ENCODE measurements at regions not wholly inside any gene's neighbourhood (a gene's known extent, or its start where the extent isn't known, plus 50 kb on each side); places are given as distances from the start of the nearest gene placed in this dataset.

- DNase-seq (ENCODE audit: low read depth in 2 of 2): no peak
- TF ChIP-seq CTCF (IDR thresholded peaks at IDR 0.05; ENCODE audit: low read depth, low read length): no peak
- H3K4me3 ChIP-seq (replicated peaks in 1 of 2; ENCODE audit: low read depth in 2 of 2, low read length in 2 of 2): no peak overlapping the region
Measured at GRCh38 chr10:90440870-90441269, 417.0 kb downstream of the HTR7 start.

DNA sequence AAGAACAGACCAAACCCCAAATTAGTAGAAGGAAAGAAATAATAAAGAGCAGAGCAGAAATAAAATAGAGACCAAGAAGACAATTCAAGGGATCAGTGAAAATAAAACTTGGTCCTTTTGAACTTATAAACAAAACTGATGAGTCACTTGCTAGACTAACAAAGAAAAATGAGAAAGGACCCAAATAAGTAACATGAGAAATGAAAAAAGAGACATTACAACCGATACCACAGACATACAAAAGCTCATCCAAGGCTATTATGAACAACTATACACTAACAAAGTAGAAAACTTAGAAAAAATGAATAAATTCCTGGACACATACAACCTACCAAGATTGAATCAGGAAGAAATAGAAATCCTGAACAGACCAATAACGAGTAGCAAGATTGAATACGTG lies 414.5 kb downstream of the HTR7 start:
- no peak overlapping the region for H3K4me3 ChIP-seq (replicated peaks in 1 of 2; ENCODE audit: low read depth in 2 of 2, low read length in 2 of 2)
- TF ChIP-seq CTCF (IDR thresholded peaks at IDR 0.05; ENCODE audit: low read depth, low read length): no peak
- DNase-seq (ENCODE audit: low read depth in 2 of 2): peak in 1 of 2 donors; percentile 18

- no peak for TF ChIP-seq CTCF (IDR thresholded peaks at IDR 0.05; ENCODE audit: low read depth, low read length)
- DNase-seq (ENCODE audit: low read depth in 2 of 2): peak; percentile 16 to 44
- H3K4me3 ChIP-seq (replicated peaks in 1 of 2; ENCODE audit: low read depth in 2 of 2, low read length in 2 of 2): no peak overlapping the region
Measured at GRCh38 chr10:90447831-90448230, 410.0 kb downstream of the HTR7 start.

DNA sequence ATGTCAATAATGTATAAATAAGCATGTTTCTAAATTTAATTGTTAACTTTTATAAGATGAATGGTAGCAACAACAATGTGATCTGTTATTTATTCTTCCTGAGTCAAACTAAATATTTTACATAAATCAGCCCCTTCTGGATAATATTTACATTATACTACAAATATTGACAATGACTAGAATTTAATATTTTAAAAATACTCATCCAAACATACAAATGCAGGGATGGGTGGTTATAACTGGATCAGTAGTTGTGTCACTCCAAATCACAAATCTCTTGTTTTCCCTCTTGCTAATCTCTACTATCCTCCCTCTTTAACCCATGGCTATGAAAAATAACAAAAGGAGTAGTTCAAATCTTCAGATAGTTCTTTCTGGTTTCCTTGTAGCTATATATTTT lies 407.0 kb downstream of the HTR7 start:
- H3K4me3 ChIP-seq (replicated peaks in 1 of 2; ENCODE audit: low read depth in 2 of 2, low read length in 2 of 2): no peak overlapping the region
- TF ChIP-seq CTCF (IDR thresholded peaks at IDR 0.05; ENCODE audit: low read depth, low read length): no peak
- no peak for DNase-seq (ENCODE audit: low read depth in 2 of 2)

GRCh38 chr10:90451283-90451682 lies 406.6 kb downstream of the HTR7 start:
- TF ChIP-seq CTCF (IDR thresholded peaks at IDR 0.05; ENCODE audit: low read depth, low read length): no peak
- peak; percentile 38 to 50 for DNase-seq (ENCODE audit: low read depth in 2 of 2)
- H3K4me3 ChIP-seq (replicated peaks in 1 of 2; ENCODE audit: low read depth in 2 of 2, low read length in 2 of 2): no peak overlapping the region

- TF ChIP-seq CTCF (IDR thresholded peaks at IDR 0.05; ENCODE audit: low read depth, low read length): no peak
- no peak overlapping the region for H3K4me3 ChIP-seq (replicated peaks in 1 of 2; ENCODE audit: low read depth in 2 of 2, low read length in 2 of 2)
- peak in 1 of 2 donors; percentile 13 for DNase-seq (ENCODE audit: low read depth in 2 of 2)
Measured at GRCh38 chr10:90458054-90458453, 399.8 kb downstream of the HTR7 start.

GRCh38 chr10:90458571-90458970 lies 399.3 kb downstream of the HTR7 start:
- no peak for DNase-seq (ENCODE audit: low read depth in 2 of 2)
- TF ChIP-seq CTCF (IDR thresholded peaks at IDR 0.05; ENCODE audit: low read depth, low read length): no peak

More at GRCh38 chr10:90458571-90458970, 399.3 kb downstream of the HTR7 start:
- no peak overlapping the region for H3K4me3 ChIP-seq (replicated peaks in 1 of 2; ENCODE audit: low read depth in 2 of 2, low read length in 2 of 2)
